ENCODE measurements at regions not wholly inside any gene's neighbourhood (a gene's known extent, or its start where the extent isn't known, plus 50 kb on each side); places are given as distances from the start of the nearest gene placed in this dataset.

- intact Hi-C loops (cut with DNase I): no loop called here
- no peaks in the 10 kb centered on the region for H3K9me3 ChIP-seq
- DNase-seq (ENCODE audit: low spot score): no peak
- no peak overlapping the region for H3K4me3 ChIP-seq
- no peaks in the 10 kb centered on the region for H3K36me3 ChIP-seq
- H3K27me3 ChIP-seq (replicated peaks; ENCODE audit: insufficient read depth): no peaks in the 10 kb centered on the region
- TF ChIP-seq POLR2AphosphoS5 (IDR thresholded peaks at IDR 0.05) (no peak), POLR2A (IDR thresholded peaks at IDR 0.05) (no peak), CTCF (IDR thresholded peaks at IDR 0.05) (no peak)
- WGBS: 74% methylated on average over 6 of the region's 6 CpGs
- H3K4me1 ChIP-seq (replicated peaks): no peaks in the 10 kb centered on the region
- H3K27ac ChIP-seq: no peak overlapping the region
Observed at GRCh38 chr7:142383841-142384492, 126.1 kb upstream of the PRSS58 start.

GRCh38 chr7:142381727-142382390 is 124.0 kb upstream of the PRSS58 start:
- no peak overlapping the region for H3K27ac ChIP-seq
- H3K36me3 ChIP-seq: no peaks in the 10 kb centered on the region
- H3K4me1 ChIP-seq (replicated peaks): no peaks in the 10 kb centered on the region
- no peaks in the 10 kb centered on the region for H3K9me3 ChIP-seq
- intact Hi-C loops (cut with DNase I): no loop called here
- TF ChIP-seq CTCF (IDR thresholded peaks at IDR 0.05) (no peak), POLR2A (IDR thresholded peaks at IDR 0.05) (no peak), POLR2AphosphoS5 (IDR thresholded peaks at IDR 0.05) (no peak)
- WGBS: 91% methylated on average over 2 of the region's 2 CpGs
- H3K4me3 ChIP-seq: no peak overlapping the region
- DNase-seq (ENCODE audit: low spot score): no peak
- H3K27me3 ChIP-seq (replicated peaks; ENCODE audit: insufficient read depth): no peaks in the 10 kb centered on the region

- no peak for DNase-seq (ENCODE audit: low spot score)
- Histone ChIP-seq H3K27ac (no peak overlapping the region), H3K9me3 (no peaks in the 10 kb centered on the region), H3K27me3 (replicated peaks; ENCODE audit: insufficient read depth) (no peaks in the 10 kb centered on the region), H3K36me3 (no peaks in the 10 kb centered on the region), H3K4me1 (replicated peaks) (no peaks in the 10 kb centered on the region), H3K4me3 (no peak overlapping the region)
- 44% methylated on average over 3 of the region's 3 CpGs for WGBS
- intact Hi-C loops (cut with DNase I): no loop called here
- no peak for TF ChIP-seq POLR2A (IDR thresholded peaks at IDR 0.05)
- TF ChIP-seq CTCF (IDR thresholded peaks at IDR 0.05): no peak
- TF ChIP-seq POLR2AphosphoS5 (IDR thresholded peaks at IDR 0.05): no peak
Observed at GRCh38 chr7:142380069-142380468, 122.2 kb upstream of the PRSS58 start.

GRCh38 chr7:142379201-142379885 is 121.5 kb upstream of the PRSS58 start:
- intact Hi-C loops (cut with DNase I): no loop called here
- Histone ChIP-seq H3K27ac (no peak overlapping the region), H3K36me3 (no peaks in the 10 kb centered on the region), H3K9me3 (no peaks in the 10 kb centered on the region), H3K4me1 (replicated peaks) (no peaks in the 10 kb centered on the region), H3K27me3 (replicated peaks; ENCODE audit: insufficient read depth) (no peaks in the 10 kb centered on the region), H3K4me3 (no peak overlapping the region)
- WGBS: 80% methylated on average over 6 of the region's 6 CpGs
- DNase-seq (ENCODE audit: low spot score): no peak
- TF ChIP-seq POLR2AphosphoS5 (IDR thresholded peaks at IDR 0.05): no peak
- TF ChIP-seq CTCF (IDR thresholded peaks at IDR 0.05): no peak
- no peak for TF ChIP-seq POLR2A (IDR thresholded peaks at IDR 0.05)
